Stimulated activated naive CD8-positive, alpha-beta T cell treated with anti-CD3 and anti-CD28 coated beads, Interleukin-15, Interleukin-2, amounts not matched to agents 100 ng/mL and 50 ng/mL, for 24 hours (primary cell): ENCODE measurements at regions not wholly inside any gene's neighbourhood (a gene's known extent, or its start where the extent isn't known, plus 50 kb on each side); places are given as distances from the start of the nearest gene placed in this dataset.

Experiments used
- H3K27ac Mint-ChIP-seq: one replicate; pipeline ENCODE4 v1.8.0; 2021; ENCODE audit warnings: mild to moderate bottlenecking, mixed read lengths
- H3K27me3 Mint-ChIP-seq: one replicate; pipeline ENCODE4 v1.8.0; 2021; ENCODE audit warnings: mixed read lengths
- H3K36me3 Mint-ChIP-seq: one replicate; pipeline ENCODE4 v1.8.0; 2021; ENCODE audit warnings: low read depth, mixed read lengths
- H3K4me1 Mint-ChIP-seq: one replicate; pipeline ENCODE4 v1.8.0; 2021; ENCODE audit warnings: low read depth, mixed read lengths
- H3K4me3 Mint-ChIP-seq: one replicate; pipeline ENCODE4 v1.8.0; 2021; ENCODE audit warnings: mild to moderate bottlenecking, mixed read lengths
- H3K9me3 Mint-ChIP-seq: one replicate; pipeline ENCODE4 v1.8.0; 2021; ENCODE audit warnings: mixed read lengths

DNA sequence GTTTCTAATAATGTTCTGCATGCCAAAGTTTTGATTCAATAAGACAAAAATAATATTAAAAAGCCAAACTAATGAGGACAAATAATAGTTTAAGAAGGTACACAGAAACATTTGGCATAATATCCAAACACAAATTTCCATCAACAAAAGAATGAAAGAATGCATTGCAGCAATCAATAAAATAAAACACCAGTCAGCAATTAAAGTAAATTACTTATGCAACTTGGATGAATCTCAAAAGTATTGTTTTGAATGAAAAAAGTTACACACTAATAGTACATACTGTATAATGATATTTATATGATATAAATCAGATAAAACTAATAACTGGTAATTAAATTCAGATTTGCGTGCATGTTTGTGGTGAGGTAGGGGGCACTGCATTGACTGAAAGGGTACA lies 285.5 kb upstream of the PCDH10 start:
- no peak overlapping the region for H3K4me3 Mint-ChIP-seq
- H3K9me3 Mint-ChIP-seq, result no peaks in the 10 kb centered on the region
- H3K27ac Mint-ChIP-seq, result no peak overlapping the region
- no peaks in the 10 kb centered on the region for H3K27me3 Mint-ChIP-seq
- H3K36me3 Mint-ChIP-seq, result no peaks in the 10 kb centered on the region
- no peaks in the 10 kb centered on the region for H3K4me1 Mint-ChIP-seq

DNA sequence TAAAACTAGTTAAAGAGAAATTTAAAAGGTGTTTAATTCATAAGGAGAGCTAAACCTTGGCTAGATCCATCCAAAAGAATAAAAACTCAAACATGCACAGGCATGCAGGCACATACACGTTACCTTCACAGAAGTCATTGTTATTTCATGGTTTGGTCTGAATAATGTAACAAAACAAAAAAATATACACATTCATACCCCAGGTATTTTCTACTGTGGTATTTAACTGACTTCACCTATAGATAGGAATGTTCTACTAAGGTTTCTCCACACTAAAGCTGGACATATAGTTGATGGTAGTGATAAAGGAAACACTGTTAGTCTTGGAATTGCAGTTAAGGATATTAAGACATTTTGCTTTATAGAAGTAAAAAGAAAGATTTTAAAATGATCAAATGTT lies 283.6 kb upstream of the PCDH10 start:
- Mint-ChIP-seq H3K4me3 (no peak overlapping the region), H3K4me1 (no peaks in the 10 kb centered on the region), H3K9me3 (no peaks in the 10 kb centered on the region), H3K27me3 (no peaks in the 10 kb centered on the region), H3K36me3 (no peaks in the 10 kb centered on the region), H3K27ac (no peak overlapping the region)

- no peaks in the 10 kb centered on the region for H3K27me3 Mint-ChIP-seq
- no peaks in the 10 kb centered on the region for H3K9me3 Mint-ChIP-seq
- no peak overlapping the region for H3K4me3 Mint-ChIP-seq
- no peaks in the 10 kb centered on the region for H3K36me3 Mint-ChIP-seq
- H3K4me1 Mint-ChIP-seq, result no peaks in the 10 kb centered on the region
- no peak overlapping the region for H3K27ac Mint-ChIP-seq
Observed at GRCh38 chr4:132865922-132866321, 283.2 kb upstream of the PCDH10 start.

- H3K4me3 Mint-ChIP-seq, result no peak overlapping the region
- H3K27ac Mint-ChIP-seq, result no peak overlapping the region
- no peaks in the 10 kb centered on the region for H3K9me3 Mint-ChIP-seq
- no peaks in the 10 kb centered on the region for H3K27me3 Mint-ChIP-seq
- no peaks in the 10 kb centered on the region for H3K36me3 Mint-ChIP-seq
- no peaks in the 10 kb centered on the region for H3K4me1 Mint-ChIP-seq
Observed at GRCh38 chr4:132866616-132867015, 282.5 kb upstream of the PCDH10 start.

- Mint-ChIP-seq H3K27me3 (no peaks in the 10 kb centered on the region), H3K27ac (no peak overlapping the region)
Observed at GRCh38 chr4:132893787-132894186, 255.3 kb upstream of the PCDH10 start.

DNA sequence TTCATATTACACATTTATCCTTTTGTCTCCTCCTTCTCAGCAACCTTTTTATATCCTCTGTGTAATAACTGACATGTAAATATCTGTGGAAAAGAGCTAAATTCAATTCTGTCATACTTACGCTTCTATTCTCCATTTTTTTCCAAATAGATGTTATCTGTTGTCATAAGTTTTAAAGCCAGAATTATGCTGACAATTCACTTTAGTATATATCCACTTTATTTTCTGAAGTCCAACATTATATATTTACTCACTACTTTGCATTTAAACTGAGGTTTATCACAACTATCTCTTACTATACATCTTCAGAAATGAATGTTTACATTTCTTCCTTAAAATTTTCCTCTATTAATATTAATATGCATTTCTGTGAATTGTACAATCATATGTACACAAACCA lies 247.9 kb upstream of the PCDH10 start:
- no peak overlapping the region for H3K27ac Mint-ChIP-seq
- no peaks in the 10 kb centered on the region for H3K36me3 Mint-ChIP-seq
- no peak overlapping the region for H3K4me3 Mint-ChIP-seq
- peaks cover 6% of the 10 kb centered on the region for H3K9me3 Mint-ChIP-seq
- no peaks in the 10 kb centered on the region for H3K4me1 Mint-ChIP-seq
- no peaks in the 10 kb centered on the region for H3K27me3 Mint-ChIP-seq

More at GRCh38 chr4:132893787-132894186, 255.3 kb upstream of the PCDH10 start:
- Mint-ChIP-seq H3K4me3 (no peak overlapping the region), H3K9me3 (peaks cover 4% of the 10 kb centered on the region), H3K4me1 (no peaks in the 10 kb centered on the region), H3K36me3 (no peaks in the 10 kb centered on the region)

GRCh38 chr4:132910229-132910748 lies 238.8 kb upstream of the PCDH10 start:
- Mint-ChIP-seq H3K36me3 (no peaks in the 10 kb centered on the region), H3K4me1 (no peaks in the 10 kb centered on the region), H3K4me3 (no peak overlapping the region), H3K27me3 (no peaks in the 10 kb centered on the region), H3K27ac (no peak overlapping the region), H3K9me3 (peaks cover 4% of the 10 kb centered on the region)

GRCh38 chr4:132918096-132918495 lies 231.0 kb upstream of the PCDH10 start:
- Mint-ChIP-seq H3K27ac (no peak overlapping the region), H3K9me3 (no peaks in the 10 kb centered on the region), H3K4me3 (no peak overlapping the region), H3K36me3 (no peaks in the 10 kb centered on the region), H3K4me1 (no peaks in the 10 kb centered on the region), H3K27me3 (no peaks in the 10 kb centered on the region)

GRCh38 chr4:132923516-132923915 lies 225.6 kb upstream of the PCDH10 start:
- H3K4me1 Mint-ChIP-seq, result no peaks in the 10 kb centered on the region
- no peaks in the 10 kb centered on the region for H3K9me3 Mint-ChIP-seq
- no peak overlapping the region for H3K27ac Mint-ChIP-seq
- H3K4me3 Mint-ChIP-seq, result no peak overlapping the region
- no peaks in the 10 kb centered on the region for H3K36me3 Mint-ChIP-seq
- H3K27me3 Mint-ChIP-seq, result no peaks in the 10 kb centered on the region

- H3K27me3 Mint-ChIP-seq, result no peaks in the 10 kb centered on the region
- peaks cover 9% of the 10 kb centered on the region for H3K9me3 Mint-ChIP-seq
- no peaks in the 10 kb centered on the region for H3K4me1 Mint-ChIP-seq
Observed at GRCh38 chr4:132934911-132935310, 214.2 kb upstream of the PCDH10 start.

GRCh38 chr4:132955146-132955545 lies 193.9 kb upstream of the PCDH10 start:
- Mint-ChIP-seq H3K36me3 (no peaks in the 10 kb centered on the region), H3K27me3 (no peaks in the 10 kb centered on the region), H3K4me1 (no peaks in the 10 kb centered on the region), H3K9me3 (no peaks in the 10 kb centered on the region), H3K27ac (no peak overlapping the region), H3K4me3 (no peak overlapping the region)

More at GRCh38 chr4:132934911-132935310, 214.2 kb upstream of the PCDH10 start:
- Mint-ChIP-seq H3K4me3 (no peak overlapping the region), H3K27ac (no peak overlapping the region), H3K36me3 (no peaks in the 10 kb centered on the region)

- H3K9me3 Mint-ChIP-seq, result peaks cover 3% of the 10 kb centered on the region
- no peaks in the 10 kb centered on the region for H3K36me3 Mint-ChIP-seq
- H3K4me3 Mint-ChIP-seq, result no peak overlapping the region
- H3K27ac Mint-ChIP-seq, result no peak overlapping the region
- no peaks in the 10 kb centered on the region for H3K27me3 Mint-ChIP-seq
- no peaks in the 10 kb centered on the region for H3K4me1 Mint-ChIP-seq
Observed at GRCh38 chr4:132956962-132957361, 192.1 kb upstream of the PCDH10 start.

DNA sequence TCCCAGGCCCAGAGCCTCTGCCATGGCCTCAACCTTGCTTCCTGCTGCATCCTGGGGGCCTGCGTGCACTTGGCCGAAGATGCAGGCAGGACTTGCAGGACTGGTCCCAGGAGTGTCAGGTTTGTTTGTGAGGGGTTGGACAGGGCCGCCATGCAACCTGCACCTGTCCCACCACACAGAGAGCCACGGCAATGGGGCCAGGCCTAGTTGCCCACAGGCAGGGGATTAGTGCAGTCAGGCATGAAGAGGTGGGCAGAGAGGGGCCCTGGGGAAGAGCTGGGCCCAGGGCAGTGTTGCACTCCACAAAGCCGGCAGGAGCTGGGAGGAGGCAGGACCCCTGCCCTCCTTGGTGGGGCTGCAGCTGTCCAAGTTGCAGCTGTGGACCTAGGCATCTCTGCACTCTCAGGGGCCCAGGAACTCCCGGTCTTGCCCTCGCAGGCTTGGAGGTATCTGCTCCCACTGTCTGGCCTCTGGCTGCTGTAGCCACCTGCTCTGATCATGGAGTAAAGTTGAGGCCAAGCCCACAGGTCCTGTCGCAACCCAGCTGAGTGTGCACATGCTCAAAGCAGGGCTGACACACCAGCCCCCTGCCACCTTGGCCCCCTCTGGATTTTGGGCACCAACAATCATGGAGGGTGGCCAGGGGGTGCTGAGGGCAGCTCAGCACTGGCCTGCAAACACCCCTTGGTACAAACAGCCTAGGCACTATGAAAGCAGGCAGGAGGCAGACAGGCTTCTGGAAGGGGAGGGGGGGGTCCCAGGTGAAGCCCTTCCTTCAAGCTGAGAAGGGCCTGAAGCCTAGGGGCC lies 190.4 kb upstream of the PCDH10 start:
- no peaks in the 10 kb centered on the region for H3K27me3 Mint-ChIP-seq
- H3K4me1 Mint-ChIP-seq, result no peaks in the 10 kb centered on the region
- H3K4me3 Mint-ChIP-seq, result no peak overlapping the region
- peaks cover 3% of the 10 kb centered on the region for H3K9me3 Mint-ChIP-seq
- H3K36me3 Mint-ChIP-seq, result no peaks in the 10 kb centered on the region
- no peak overlapping the region for H3K27ac Mint-ChIP-seq

DNA sequence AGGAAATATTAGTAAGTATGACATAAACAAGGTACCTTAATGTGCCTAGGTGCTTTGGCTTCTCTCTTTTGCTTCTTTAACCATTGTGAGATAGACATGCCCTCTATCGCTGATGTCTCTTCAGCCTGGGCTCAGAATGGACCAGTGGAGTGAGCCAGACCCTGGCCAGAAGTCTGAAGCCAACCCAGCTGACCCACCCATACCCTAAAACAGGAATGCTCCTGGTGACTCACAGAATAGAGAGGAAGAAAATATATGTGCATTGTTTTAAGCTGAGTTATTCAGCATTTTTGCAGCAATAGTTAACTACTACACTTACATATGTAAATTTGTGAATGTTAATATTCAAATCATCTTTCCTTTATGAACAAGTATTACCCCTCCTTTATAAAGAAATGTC lies 167.5 kb upstream of the PCDH10 start:
- Mint-ChIP-seq H3K36me3 (no peaks in the 10 kb centered on the region), H3K9me3 (peaks cover 9% of the 10 kb centered on the region), H3K4me1 (no peaks in the 10 kb centered on the region), H3K4me3 (no peak overlapping the region), H3K27ac (no peak overlapping the region), H3K27me3 (no peaks in the 10 kb centered on the region)

- no peaks in the 10 kb centered on the region for H3K27me3 Mint-ChIP-seq
- peaks cover 6% of the 10 kb centered on the region for H3K9me3 Mint-ChIP-seq
- H3K27ac Mint-ChIP-seq, result no peak overlapping the region
- H3K4me1 Mint-ChIP-seq, result no peaks in the 10 kb centered on the region
- no peaks in the 10 kb centered on the region for H3K36me3 Mint-ChIP-seq
- H3K4me3 Mint-ChIP-seq, result no peak overlapping the region
Observed at GRCh38 chr4:132982151-132982550, 166.9 kb upstream of the PCDH10 start.

- H3K36me3 Mint-ChIP-seq, result no peaks in the 10 kb centered on the region
- H3K27ac Mint-ChIP-seq, result no peak overlapping the region
- H3K4me1 Mint-ChIP-seq, result no peaks in the 10 kb centered on the region
- H3K9me3 Mint-ChIP-seq, result no peaks in the 10 kb centered on the region
- H3K27me3 Mint-ChIP-seq, result no peaks in the 10 kb centered on the region
- no peak overlapping the region for H3K4me3 Mint-ChIP-seq
Observed at GRCh38 chr4:132991111-132991510, 158.0 kb upstream of the PCDH10 start.
